ENCODE measurements at regions not wholly inside any gene's neighbourhood (a gene's known extent, or its start where the extent isn't known, plus 50 kb on each side); places are given as distances from the start of the nearest gene placed in this dataset.

GRCh38 chr6:19086480-19086879 is 699.3 kb downstream of the RNF144B start (continued):
- no peak for TF ChIP-seq CHD7 (IDR thresholded peaks at IDR 0.05; ENCODE audit: insufficient replicate concordance, low read length)

Measured in H1 (cell line).